CD4-positive, alpha-beta T cell treated with Interleukin-2 at 100 ng/mL for 4 hours (primary cell): ENCODE measurements at regions not wholly inside any gene's neighbourhood (a gene's known extent, or its start where the extent isn't known, plus 50 kb on each side); places are given as distances from the start of the nearest gene placed in this dataset.
"Not testable (repeated sequence)": the region's sequence is repeated elsewhere in the genome, so short reads cannot be mapped to it uniquely, and the experiment has no call there.

Experiments used
- DNase-seq: peaks from one replicate; pipeline ENCODE4 v3.0.0-alpha.2; 2020; ENCODE audit warnings: low spot score

- DNase-seq: no peak
These were observed 187.8 kb downstream of the ANKRD60 start for GRCh38 chr20:58040447-58041290.

- no peak for DNase-seq
These were observed 189.0 kb downstream of the ANKRD60 start for GRCh38 chr20:58039274-58040092.

GRCh38 chr20:58038123-58038654, 190.3 kb downstream of the ANKRD60 start:
- no peak for DNase-seq

GRCh38 chr20:58037631-58038030, 190.8 kb downstream of the ANKRD60 start:
- DNase-seq: no peak

GRCh38 chr20:58033026-58033536, 195.4 kb downstream of the ANKRD60 start:
- no peak for DNase-seq

GRCh38 chr20:58032599-58032998, 195.9 kb downstream of the ANKRD60 start:
- no peak for DNase-seq

- not testable (repeated sequence) for DNase-seq
These were observed 197.1 kb downstream of the ANKRD60 start for GRCh38 chr20:58031350-58031749.

GRCh38 chr20:58028123-58028522, 200.3 kb downstream of the ANKRD60 start:
- DNase-seq: no peak

- no peak for DNase-seq
These were observed 202.1 kb downstream of the ANKRD60 start for GRCh38 chr20:58026361-58026760.

- DNase-seq: no peak
These were observed 203.2 kb downstream of the ANKRD60 start for GRCh38 chr20:58025233-58025632.

GRCh38 chr20:58024241-58024721, 204.2 kb downstream of the ANKRD60 start:
- no peak for DNase-seq

- DNase-seq: no peak
These were observed 204.7 kb downstream of the ANKRD60 start for GRCh38 chr20:58023781-58024180.

GRCh38 chr20:58023346-58023745, 205.1 kb downstream of the ANKRD60 start:
- no peak for DNase-seq

GRCh38 chr20:58022711-58023110, 205.7 kb downstream of the ANKRD60 start:
- DNase-seq: no peak

GRCh38 chr20:58021481-58021880, 207.0 kb downstream of the ANKRD60 start:
- DNase-seq: no peak

- no peak for DNase-seq
These were observed 207.6 kb downstream of the ANKRD60 start for GRCh38 chr20:58020656-58021454.

- DNase-seq: no peak
These were observed 208.4 kb downstream of the ANKRD60 start for GRCh38 chr20:58019850-58020625.

- DNase-seq: no peak
These were observed 209.2 kb downstream of the ANKRD60 start for GRCh38 chr20:58019027-58019849.

GRCh38 chr20:58018590-58018989, 209.9 kb downstream of the ANKRD60 start:
- DNase-seq: no peak

- DNase-seq: no peak
These were observed 210.4 kb downstream of the ANKRD60 start for GRCh38 chr20:58017970-58018530.
